Liver (tissue), 8 donors: ENCODE measurements at regions not wholly inside any gene's neighbourhood (a gene's known extent, or its start where the extent isn't known, plus 50 kb on each side); places are given as distances from the start of the nearest gene placed in this dataset.
A peak's percentile ranks its signal among the peaks of the same experiment; 100 is the strongest.
"Not testable (repeated sequence)": the region's sequence is repeated elsewhere in the genome, so short reads cannot be mapped to it uniquely, and the experiment has no call there.

Experiments
- DNase-seq: peaks from one replicate; pipeline ENCODE4 v3.0.0-alpha.2; 2017; ENCODE audit warnings: low spot score
- H3K27ac ChIP-seq, 2 donors: one replicate each; pipeline ENCODE4 v1.7.0; 2013; ENCODE audit warnings: inconsistent platforms in 2 of 2, low read length in 2 of 2, control low read depth in 1 of 2, low read depth in 1 of 2, mild to moderate bottlenecking in 1 of 2
- H3K27me3 ChIP-seq, 4 donors: one replicate each; pipeline versions ENCODE4 v1.6.1 to v1.7.0; 2013; ENCODE audit warnings: low read length in 3 of 4, inconsistent platforms in 1 of 4, mild to moderate bottlenecking in 1 of 4, moderate library complexity in 1 of 4; ENCODE audit not compliant: control insufficient read depth in 4 of 4, insufficient read depth in 4 of 4
- H3K36me3 ChIP-seq, 4 donors: one replicate each; pipeline versions ENCODE4 v1.6.1 to v1.7.0; 2013; ENCODE audit warnings: low read length in 3 of 4, mild to moderate bottlenecking in 3 of 4, low read depth in 1 of 4, moderate library complexity in 1 of 4; ENCODE audit not compliant: control insufficient read depth in 4 of 4, insufficient read depth in 3 of 4
- H3K4me1 ChIP-seq, 4 donors: one replicate each; pipeline versions ENCODE4 v1.6.1 to v1.7.0; 2013; ENCODE audit warnings: low read length in 3 of 4, mild to moderate bottlenecking in 3 of 4, moderate library complexity in 1 of 4; ENCODE audit not compliant: control insufficient read depth in 4 of 4, insufficient read depth in 4 of 4
- H3K4me3 ChIP-seq, 3 donors: one replicate each; pipeline versions ENCODE4 v1.6.1 to v1.7.0; 2013; ENCODE audit warnings: low read length in 3 of 3, control low read depth in 1 of 3, low read depth in 1 of 3, mild to moderate bottlenecking in 1 of 3
- H3K9ac ChIP-seq, 2 donors: one replicate each; pipeline ENCODE4 v1.7.0; 2013; ENCODE audit warnings: low read length in 2 of 2, mild to moderate bottlenecking in 2 of 2, moderate library complexity in 2 of 2, control low read depth in 1 of 2, low read depth in 1 of 2
- H3K9me3 ChIP-seq, 4 donors: one replicate each; pipeline versions ENCODE4 v1.6.1 to v1.7.0; 2013; ENCODE audit warnings: low read length in 3 of 4; ENCODE audit not compliant: control insufficient read depth in 4 of 4
- ATF3 ChIP-seq: IDR thresholded peaks from 2 replicates; pipeline ENCODE4 v1.6.1; 2016; ENCODE audit warnings: antibody characterized with exemption
- CTCF ChIP-seq: fragments of 150-350 bp; IDR thresholded peaks from 2 replicates; pipeline ENCODE4 v1.5.1; 2017; ENCODE audit warnings: improper control_type of control experiment, low read depth, low read length; ENCODE audit not compliant: missing input control
- EGR1 ChIP-seq, 2 donors: IDR thresholded peaks; 2 replicates each; pipeline ENCODE4 v1.6.1; 2016 to 2018; ENCODE audit warnings: antibody characterized with exemption in 2 of 2, low read depth in 2 of 2
- FOXA1 ChIP-seq: IDR thresholded peaks from 2 replicates; pipeline ENCODE4 v1.6.1; 2016; ENCODE audit warnings: antibody characterized with exemption
- FOXA2 ChIP-seq: IDR thresholded peaks from 2 replicates; pipeline ENCODE4 v1.6.1; 2016; ENCODE audit warnings: antibody characterized with exemption
- GABPA ChIP-seq, 2 donors: IDR thresholded peaks in 1 of 2; conservative IDR thresholded peaks in 1 of 2; 2 replicates each; pipeline ENCODE4 v1.6.1; 2016; ENCODE audit warnings: antibody characterized with exemption in 2 of 2, mild to moderate bottlenecking in 1 of 2, moderate library complexity in 1 of 2
- HNF4A ChIP-seq, 2 donors: conservative IDR thresholded peaks; 2 replicates each; pipeline ENCODE4 v1.6.1; 2016; ENCODE audit warnings: antibody characterized with exemption in 2 of 2, mild to moderate bottlenecking in 2 of 2
- HNF4G ChIP-seq: IDR thresholded peaks from 2 replicates; pipeline ENCODE4 v1.6.1; 2016; ENCODE audit warnings: antibody characterized with exemption
- JUND ChIP-seq, 2 donors: IDR thresholded peaks; 2 replicates each; pipeline ENCODE4 v1.6.1; 2016; ENCODE audit warnings: antibody characterized with exemption in 2 of 2
- MAX ChIP-seq: IDR thresholded peaks from 2 replicates; pipeline ENCODE4 v1.6.1; 2016; ENCODE audit warnings: antibody characterized with exemption
- NR2F2 ChIP-seq: IDR thresholded peaks from 2 replicates; pipeline ENCODE4 v1.6.1; 2016; ENCODE audit warnings: antibody characterized with exemption
- RAD21 ChIP-seq, 2 donors: IDR thresholded peaks; 2 replicates each; pipeline ENCODE4 v1.6.1; 2016; ENCODE audit warnings: antibody characterized with exemption in 2 of 2, mild to moderate bottlenecking in 2 of 2
- REST ChIP-seq: IDR thresholded peaks from 2 replicates; pipeline ENCODE4 v1.6.1; 2016; ENCODE audit warnings: antibody characterized with exemption, mild to moderate bottlenecking
- RXRA ChIP-seq, 2 donors: IDR thresholded peaks; 2 replicates each; pipeline ENCODE4 v1.6.1; 2017 to 2018; ENCODE audit warnings: antibody characterized with exemption in 2 of 2, mild to moderate bottlenecking in 1 of 2
- SP1 ChIP-seq: IDR thresholded peaks from 2 replicates; pipeline ENCODE4 v1.6.1; 2018; ENCODE audit warnings: antibody characterized with exemption, mild to moderate bottlenecking
- TAF1 ChIP-seq: conservative IDR thresholded peaks from 2 replicates; pipeline ENCODE4 v1.6.1; 2016; ENCODE audit warnings: antibody characterized with exemption, mild to moderate bottlenecking
- YY1 ChIP-seq: IDR thresholded peaks from 2 replicates; pipeline ENCODE4 v1.6.1; 2016; ENCODE audit warnings: antibody characterized with exemption, mild to moderate bottlenecking
- ZBTB33 ChIP-seq: IDR thresholded peaks from 2 replicates; pipeline ENCODE4 v1.6.1; 2016; ENCODE audit warnings: antibody characterized with exemption
- WGBS: extraction: QIAGEN DNeasy Blood & Tissue Kit; methylation state at CpG from one replicate; pipeline ENCODE4 v1.1.7; 2013; 5-methylcytosine and 5-hydroxymethylcytosine counted together
- donor health status: healthy.
- donor health status: healthy.
- donor health status: healthy.
- donor health status: healthy.
- donor health status: healthy.

GRCh38 chr1:48066936-48067335 is 69.8 kb upstream of the TRABD2B start (continued):
- no peak for TF ChIP-seq REST
- no peak for TF ChIP-seq NR2F2
- TF ChIP-seq HNF4A (conservative IDR thresholded peaks at IDR 0.05): no peak
- no peak for TF ChIP-seq HNF4G

- H3K36me3 ChIP-seq, H3K9me3 ChIP-seq, H3K27ac ChIP-seq, H3K9ac ChIP-seq, H3K27me3 ChIP-seq, H3K4me3 ChIP-seq, DNase-seq: not testable (repeated sequence)
- WGBS: 93% methylated on average over 5 of the region's 5 CpGs
- peaks cover 3 to 30% (median 19%) of the 10 kb centered on the region in 4 donors for H3K4me1 ChIP-seq
These were observed 67.5 kb upstream of the TRABD2B start for GRCh38 chr1:48064693-48065092.

GRCh38 chr1:48062353-48062752 is 65.2 kb upstream of the TRABD2B start:
- H3K27me3 ChIP-seq: no peaks in the 10 kb centered on the region
- DNase-seq: no peak
- TF ChIP-seq MAX (no peak), TAF1 (no peak), FOXA2 (no peak), NR2F2 (peak; percentile 25), REST (peak; percentile 24), CTCF (no peak), RAD21 (IDR thresholded peaks at IDR 0.05) (peak; percentile 33 to 68), YY1 (peak; percentile 67), HNF4A (conservative IDR thresholded peaks at IDR 0.05) (peak; percentile 59 to 68), JUND (IDR thresholded peaks at IDR 0.05) (peak in 1 of 2 donors; percentile 30), EGR1 (IDR thresholded peaks at IDR 0.05; ENCODE audit: low read depth in 2 of 2) (no peak), FOXA1 (no peak), SP1 (peak; percentile 78), GABPA (IDR thresholded peaks at IDR 0.05 in 1 of 2, conservative IDR thresholded peaks at IDR 0.05 in 1 of 2) (no peak), ZBTB33 (no peak), RXRA (IDR thresholded peaks at IDR 0.05) (peak; percentile 76 to 85), HNF4G (no peak), ATF3 (no peak)
- H3K9me3 ChIP-seq: no peaks in the 10 kb centered on the region
- no peaks in the 10 kb centered on the region for H3K36me3 ChIP-seq
- WGBS: 10% methylated on average over 1 of the region's 1 CpG
- no peak overlapping the region for H3K4me3 ChIP-seq
- peak overlapping the region in 1 of 2 donors; percentile 1 for H3K27ac ChIP-seq
- H3K4me1 ChIP-seq: peaks cover 3 to 30% (median 19%) of the 10 kb centered on the region in 4 donors
- no peak overlapping the region for H3K9ac ChIP-seq
